ENCODE measurements at regions not wholly inside any gene's neighbourhood (a gene's known extent, or its start where the extent isn't known, plus 50 kb on each side); places are given as distances from the start of the nearest gene placed in this dataset.

GRCh38 chr11:37762079-37762478, 1164.0 kb upstream of the RAG2 start:
- no peak for DNase-seq (ENCODE audit: low read depth)

GRCh38 chr11:37755521-37755920, 1157.5 kb upstream of the RAG2 start:
- no peak for DNase-seq (ENCODE audit: low read depth)

DNA sequence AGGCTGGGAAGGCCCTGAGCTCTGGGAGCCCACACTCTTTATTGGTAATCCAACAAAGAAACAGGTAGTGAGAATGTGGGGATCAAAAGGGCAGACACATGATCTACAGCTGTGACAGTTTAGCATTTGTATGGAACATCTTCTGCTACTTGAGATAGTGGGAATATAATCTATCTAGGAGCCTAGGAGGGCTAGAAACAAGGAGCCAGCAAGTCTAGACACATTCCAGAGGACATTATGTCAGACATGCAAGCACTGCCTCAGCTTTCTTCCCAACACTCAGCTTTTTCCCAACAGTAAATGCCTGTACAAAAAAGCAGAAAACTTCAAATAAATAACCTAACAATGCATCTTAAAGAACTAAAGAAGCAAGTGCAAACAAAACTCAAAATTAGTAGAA, 1150.6 kb upstream of the RAG2 start:
- DNase-seq (ENCODE audit: low read depth) = no peak

DNA sequence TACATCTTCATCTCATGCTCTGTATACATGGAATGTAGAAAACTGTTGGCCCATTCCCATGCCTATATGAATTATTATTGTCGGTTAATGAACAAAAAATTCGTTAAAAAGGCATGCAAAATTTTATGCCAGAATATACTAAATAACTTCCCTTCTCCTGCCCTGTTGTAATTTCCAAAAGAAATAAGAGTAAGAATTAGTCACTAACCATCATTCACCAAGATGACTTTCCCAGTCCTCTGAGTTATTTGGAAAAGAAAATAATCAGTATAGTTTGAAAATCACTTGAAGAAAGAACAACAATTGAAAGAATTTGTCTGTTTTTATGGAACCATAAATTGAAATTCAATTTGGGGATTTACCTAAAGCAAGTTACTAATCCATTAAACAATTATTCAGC, 1149.1 kb upstream of the RAG2 start:
- peak; percentile 26 for DNase-seq (ENCODE audit: low read depth)

GRCh38 chr11:37727371-37727770, 1129.3 kb upstream of the RAG2 start:
- no peak for DNase-seq (ENCODE audit: low read depth)

DNA sequence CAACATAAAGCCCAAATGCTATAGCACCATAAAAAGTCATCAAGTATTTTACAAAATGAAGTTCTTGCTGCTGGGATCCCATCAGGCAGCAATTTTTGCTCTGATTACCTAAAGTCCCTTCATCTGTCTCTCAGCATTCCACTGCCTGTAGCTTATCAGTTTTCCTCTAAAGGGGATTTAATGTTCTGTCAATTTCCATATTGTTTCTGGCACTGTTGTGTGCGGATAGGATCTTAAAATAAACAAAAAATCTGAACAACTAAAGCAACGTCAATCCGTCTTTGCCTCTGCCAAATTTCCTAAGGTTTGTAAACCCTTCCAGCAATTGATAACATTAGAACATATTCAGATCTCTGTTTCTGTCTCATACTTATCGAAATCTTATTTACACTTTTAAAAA, 1126.3 kb upstream of the RAG2 start:
- no peak for DNase-seq (ENCODE audit: low read depth)

DNA sequence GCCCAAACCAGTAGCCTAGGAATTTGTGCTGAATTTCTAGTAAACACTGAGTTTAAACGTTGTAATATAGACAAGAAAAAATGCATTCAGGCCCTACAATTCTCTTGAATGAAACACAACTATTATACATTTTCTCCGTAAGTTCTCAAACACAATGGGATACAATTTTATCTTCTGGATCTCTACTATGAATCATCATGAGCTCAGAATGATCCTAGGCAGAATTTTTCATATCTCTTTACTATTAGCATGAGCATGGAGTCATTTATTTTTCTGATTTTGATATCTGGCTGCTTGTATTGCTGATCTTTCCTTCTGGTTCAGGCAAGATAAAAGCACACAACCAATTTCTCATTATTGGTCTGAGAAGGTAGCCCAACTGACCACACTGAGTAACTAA, 1123.4 kb upstream of the RAG2 start:
- DNase-seq (ENCODE audit: low read depth) = no peak

DNA sequence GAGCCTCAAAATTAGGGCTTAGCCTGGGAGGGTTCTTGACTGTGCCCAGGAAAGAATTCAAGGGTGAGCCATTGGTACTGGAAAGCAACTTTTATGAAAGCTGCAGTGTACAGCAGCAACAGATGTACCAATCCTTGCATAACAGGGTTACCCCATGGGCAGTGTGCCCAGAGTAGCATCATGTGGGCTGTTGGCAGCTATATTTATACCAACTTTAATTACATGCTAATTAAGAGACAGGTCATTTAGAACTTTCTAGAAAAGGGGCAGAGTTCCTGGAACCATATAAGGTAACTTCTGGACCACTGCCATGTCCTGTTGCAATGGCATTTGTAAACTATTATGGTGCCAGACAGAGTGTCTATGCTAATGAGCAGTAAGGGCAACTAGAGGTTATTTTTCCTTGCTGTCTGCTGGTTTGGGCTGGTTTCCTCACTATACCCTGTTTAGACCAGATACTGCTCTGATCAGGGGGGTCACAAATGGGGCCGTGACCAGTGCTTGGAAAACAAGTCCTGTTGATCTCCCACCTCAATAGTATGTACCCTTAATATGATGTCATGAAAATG, 1120.5 kb upstream of the RAG2 start:
- DNase-seq (ENCODE audit: low read depth) = no peak

DNA sequence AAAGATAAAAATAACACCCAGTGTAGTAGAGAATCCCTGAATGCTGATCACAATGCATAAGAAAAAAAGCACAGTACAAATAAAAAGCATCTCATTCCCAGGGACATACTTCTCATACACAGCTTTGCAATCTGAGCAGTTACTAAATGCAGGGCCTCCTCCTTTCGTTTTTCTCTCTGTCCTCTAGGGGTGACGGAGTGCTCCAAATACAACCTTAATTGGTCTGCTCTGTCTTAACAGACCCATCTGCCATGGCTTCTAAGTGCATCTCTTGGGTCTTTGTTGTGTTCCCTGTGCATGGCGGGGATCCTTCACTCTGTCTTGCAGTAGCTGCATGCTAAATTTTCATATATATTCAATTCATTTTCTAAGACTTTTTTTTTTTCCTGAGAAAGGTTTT, 1114.2 kb upstream of the RAG2 start:
- no peak for DNase-seq (ENCODE audit: low read depth)

GRCh38 chr11:37710031-37710430, 1112.0 kb upstream of the RAG2 start:
- peak; percentile 59 for DNase-seq (ENCODE audit: low read depth)

DNA sequence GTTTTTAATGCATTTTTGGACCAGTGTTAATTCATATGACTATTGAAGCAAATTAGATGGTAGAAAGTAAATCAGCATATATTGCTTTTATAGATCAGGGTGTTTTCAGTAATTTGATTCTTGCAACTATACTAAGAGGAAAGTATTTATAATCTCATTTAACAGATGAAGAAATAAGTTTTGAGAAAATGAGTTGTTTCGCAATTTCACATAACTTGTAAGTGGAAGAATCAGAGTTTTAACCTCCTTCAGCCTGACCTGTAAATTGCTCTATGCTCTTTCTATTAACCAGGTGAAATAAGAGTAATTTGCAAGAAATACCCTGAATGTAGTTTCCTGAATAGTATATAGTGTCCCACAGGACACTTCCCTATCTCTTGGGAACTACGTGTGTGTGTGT, 1106.8 kb upstream of the RAG2 start:
- no peak for DNase-seq (ENCODE audit: low read depth)

DNA sequence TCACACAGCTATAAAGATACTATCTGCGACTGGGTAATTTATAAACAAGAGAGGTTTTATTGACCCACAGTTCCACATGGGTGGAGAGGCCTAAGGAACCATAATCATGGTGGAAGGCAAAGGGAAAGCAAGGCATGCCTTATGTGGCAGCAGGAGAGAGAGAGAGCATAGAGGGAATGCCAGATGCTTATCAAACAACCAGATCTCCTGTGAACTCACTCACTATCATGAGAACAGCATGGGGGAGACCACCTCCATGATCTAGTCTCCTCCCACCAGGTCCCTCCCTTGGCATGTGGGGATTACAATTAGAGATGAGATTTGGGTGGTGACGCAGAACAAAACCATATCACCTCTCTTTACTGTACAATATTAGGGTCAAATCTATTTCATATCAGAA, 1101.6 kb upstream of the RAG2 start:
- no peak for DNase-seq (ENCODE audit: low read depth)

GRCh38 chr11:37695283-37695682, 1097.2 kb upstream of the RAG2 start:
- DNase-seq (ENCODE audit: low read depth) = no peak

DNA sequence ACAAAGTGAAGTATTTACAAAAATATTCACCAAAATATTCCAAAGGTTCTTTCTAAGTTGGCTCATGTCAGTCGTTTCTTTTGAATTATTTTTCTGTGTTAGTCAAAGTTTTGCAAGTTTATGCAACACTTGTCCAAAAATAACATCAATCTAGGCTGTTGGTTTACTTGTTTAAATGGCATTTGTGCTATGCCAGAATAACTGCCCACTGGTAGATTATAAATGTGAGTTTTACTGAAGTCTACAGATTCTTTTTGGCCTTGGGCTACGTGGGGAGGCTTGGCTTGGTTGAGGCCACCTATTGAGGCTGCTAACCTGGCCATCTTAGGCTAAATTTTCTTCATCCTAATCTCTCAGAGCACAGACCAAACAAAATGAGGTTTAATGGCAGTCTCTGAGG, 1091.9 kb upstream of the RAG2 start:
- peak; percentile 23 for DNase-seq (ENCODE audit: low read depth)

DNA sequence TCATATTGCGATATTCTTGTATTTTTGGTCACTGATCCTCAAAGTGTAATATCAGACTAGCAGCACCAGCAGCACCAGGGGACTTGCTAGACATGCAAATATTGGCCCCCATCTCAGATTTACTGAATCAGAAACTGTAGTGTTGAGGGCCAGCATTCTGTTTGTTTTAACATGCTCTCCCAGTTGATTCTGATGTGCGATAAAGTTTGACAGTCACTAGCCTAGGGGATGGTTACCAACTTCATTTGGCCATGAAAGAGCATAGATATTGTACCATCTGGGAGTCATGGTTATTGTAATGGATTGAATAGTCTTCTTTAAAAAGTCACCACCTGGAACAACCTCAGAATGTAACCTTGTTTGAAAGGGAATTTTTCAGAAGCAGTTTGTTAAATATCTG, 1090.4 kb upstream of the RAG2 start:
- DNase-seq (ENCODE audit: low read depth) = no peak

DNA sequence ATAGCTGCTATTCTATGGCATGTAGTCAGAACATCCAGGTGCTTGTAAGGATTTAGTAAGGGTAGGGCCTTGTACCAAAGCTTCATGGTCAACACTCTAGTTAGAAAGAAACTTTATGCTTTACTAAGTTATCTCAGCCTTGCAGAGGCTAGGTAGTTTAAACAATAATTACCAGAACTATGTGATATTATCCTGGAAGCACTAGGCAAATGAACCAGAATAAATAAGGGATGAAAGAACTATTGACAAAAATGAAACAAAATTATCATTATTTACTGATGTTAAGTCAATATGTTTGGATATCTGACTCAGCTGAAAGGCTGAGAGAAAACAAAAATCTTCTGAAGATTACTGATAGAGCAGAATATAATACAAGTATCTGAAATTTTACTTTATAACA, 1089.1 kb upstream of the RAG2 start:
- DNase-seq (ENCODE audit: low read depth) = no peak

DNA sequence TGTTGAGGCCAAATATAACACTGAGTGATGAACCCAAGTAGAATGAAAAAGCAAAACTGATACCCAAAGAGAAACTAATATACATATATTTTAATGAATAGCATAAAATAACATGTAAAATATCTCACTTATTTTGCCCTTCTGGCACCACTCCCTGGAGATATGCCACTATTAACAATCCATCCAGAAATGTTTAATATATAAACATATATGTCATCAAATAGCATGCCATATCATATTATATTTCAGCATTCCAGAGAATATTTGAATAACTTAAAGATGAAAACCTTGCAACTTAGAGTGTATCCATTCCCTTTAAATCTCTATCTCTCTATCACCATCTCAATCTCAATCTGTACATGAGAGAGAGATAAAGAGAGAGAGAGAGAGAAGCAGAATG, 1073.3 kb upstream of the RAG2 start:
- no peak for DNase-seq (ENCODE audit: low read depth)

DNA sequence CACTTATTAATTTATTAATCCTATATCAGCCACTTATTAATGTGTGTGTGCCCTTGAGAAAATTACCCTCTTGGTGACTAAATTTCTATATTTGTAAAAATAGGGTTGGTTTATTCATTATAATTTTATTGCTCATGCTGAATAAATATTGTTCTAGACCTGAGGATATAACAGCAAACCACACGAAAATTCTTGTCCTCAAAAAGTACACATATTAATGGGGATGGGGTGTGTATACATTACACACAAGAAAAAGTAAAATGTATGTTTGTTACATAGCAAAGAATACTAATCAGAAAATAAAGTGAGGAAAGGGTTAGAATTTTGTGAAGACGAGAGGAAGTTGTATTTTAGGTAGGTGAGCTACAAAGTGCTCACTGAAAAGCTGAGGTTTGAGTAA, 1068.9 kb upstream of the RAG2 start:
- DNase-seq (ENCODE audit: low read depth) = no peak

DNA sequence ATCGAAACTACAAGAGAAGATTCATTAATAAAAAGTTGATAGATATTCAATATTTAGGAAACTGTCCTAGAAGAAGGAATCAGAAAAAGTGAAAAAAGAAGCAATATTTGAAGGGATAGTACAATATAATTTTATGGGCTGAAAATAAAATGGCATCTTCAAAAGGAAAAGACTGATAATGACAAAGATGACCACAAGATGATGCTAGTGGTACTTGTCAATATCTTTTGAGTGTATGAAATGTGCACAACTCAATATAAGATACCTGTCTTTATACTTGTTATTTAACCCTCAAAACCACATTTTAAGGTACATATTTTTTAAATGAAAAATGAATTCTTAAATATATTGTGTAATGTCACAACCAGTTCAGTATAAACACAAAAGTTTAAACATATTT, 1059.6 kb upstream of the RAG2 start:
- DNase-seq (ENCODE audit: low read depth) = peak; percentile 23

DNA sequence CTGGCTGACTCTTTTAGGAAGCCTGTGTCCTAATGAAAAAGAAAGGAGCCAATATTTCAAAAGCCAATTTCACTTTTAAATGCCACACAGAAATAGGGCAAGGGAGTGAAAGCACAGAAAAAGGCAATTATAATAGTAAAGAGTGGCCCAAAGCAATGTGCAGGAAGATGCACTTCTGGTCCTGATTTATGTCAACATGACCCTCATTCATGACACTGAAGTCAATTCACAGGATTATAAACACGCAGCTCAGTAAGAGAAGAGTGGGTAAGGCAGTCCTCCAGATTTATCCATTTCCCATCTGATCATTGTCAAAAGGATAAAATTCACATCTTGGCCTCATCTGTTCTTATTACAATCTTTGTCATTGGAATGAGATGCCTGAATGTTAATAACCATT, 1049.7 kb upstream of the RAG2 start:
- no peak for DNase-seq (ENCODE audit: low read depth)

- DNase-seq (ENCODE audit: low read depth) = no peak
These were observed 1045.9 kb upstream of the RAG2 start for GRCh38 chr11:37643968-37644367.

DNA sequence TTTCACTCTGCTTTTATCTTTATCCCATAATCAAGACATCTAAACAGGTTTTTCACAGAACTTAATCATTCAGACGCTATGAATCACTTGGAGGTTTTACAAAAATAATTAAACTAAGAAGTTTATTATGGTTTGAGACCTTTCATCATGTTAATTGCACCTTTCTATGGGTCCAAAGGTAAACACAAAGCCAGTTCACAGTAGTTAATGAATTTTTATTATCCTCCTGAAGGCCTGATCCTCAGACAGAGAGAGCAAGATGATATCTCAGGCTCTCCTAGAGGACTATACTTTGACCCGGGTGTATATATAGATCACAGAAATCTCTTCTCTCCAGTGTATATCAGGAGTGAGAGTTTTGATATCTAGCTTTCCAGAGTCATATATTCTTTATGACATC, 1044.3 kb upstream of the RAG2 start:
- DNase-seq (ENCODE audit: low read depth) = no peak

DNA sequence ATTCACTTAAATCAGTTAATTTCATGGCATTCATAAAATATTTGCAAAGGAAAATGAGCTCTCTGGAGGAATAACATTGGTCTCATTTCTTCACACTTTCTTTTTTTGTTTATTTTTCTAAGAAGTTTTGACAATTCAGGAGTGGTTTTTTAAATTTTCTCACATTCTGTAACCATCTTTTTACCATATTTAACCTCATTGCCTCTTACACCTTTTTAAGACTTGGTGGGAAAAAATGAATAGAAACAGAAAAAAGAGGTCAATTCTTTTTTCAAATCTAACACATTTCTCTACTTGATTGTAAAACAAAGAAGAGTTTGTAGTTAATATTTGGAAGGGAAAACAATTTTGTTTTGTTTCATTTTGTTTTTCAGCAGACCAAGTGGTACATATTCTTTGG, 1034.7 kb upstream of the RAG2 start:
- no peak for DNase-seq (ENCODE audit: low read depth)

- DNase-seq (ENCODE audit: low read depth) = no peak
These were observed 1032.8 kb upstream of the RAG2 start for GRCh38 chr11:37630866-37631265.

DNA sequence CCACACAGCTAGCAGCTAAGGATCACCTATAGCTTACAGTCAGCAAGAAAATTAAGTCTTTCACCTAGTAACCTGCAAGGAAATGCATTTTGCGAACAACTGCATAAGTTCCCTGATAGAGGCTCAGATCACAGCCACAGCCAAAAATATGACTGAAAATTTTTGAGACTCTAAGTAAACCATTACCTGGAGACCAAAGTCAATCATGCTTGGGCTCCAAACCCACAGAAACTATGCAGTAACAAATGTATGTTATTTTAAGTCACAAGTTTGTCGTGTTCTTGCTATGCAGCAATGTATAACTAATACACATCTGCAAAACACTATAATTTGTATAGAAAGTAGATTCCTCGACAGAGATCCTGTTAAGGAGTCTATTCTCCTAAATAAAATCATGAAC, 1025.7 kb upstream of the RAG2 start:
- no peak for DNase-seq (ENCODE audit: low read depth)

Measured in stromal cell of bone marrow (primary cell).